Brain microvascular endothelial cell (primary cell): ENCODE measurements at regions not wholly inside any gene's neighbourhood (a gene's known extent, or its start where the extent isn't known, plus 50 kb on each side); places are given as distances from the start of the nearest gene placed in this dataset.

Experiments used
- DNase-seq: peaks from one replicate; pipeline ENCODE4 v3.0.0-alpha.2; 2020
- H3K27ac ChIP-seq: fragments of 250-450 bp; sonication (Bioruptor Pico); 2 replicates; pipeline ENCODE4 v1.5.1; 2020; ENCODE audit warnings: mild to moderate bottlenecking, moderate library complexity
- H3K27me3 ChIP-seq: fragments of 250-450 bp; sonication (Bioruptor Pico); replicated peaks from 2 replicates; pipeline ENCODE4 v1.5.1; 2020; ENCODE audit warnings: mild to moderate bottlenecking
- H3K36me3 ChIP-seq: fragments of 250-450 bp; sonication (Bioruptor Pico); replicated peaks from 2 replicates; pipeline ENCODE4 v1.5.1; 2020; ENCODE audit warnings: mild to moderate bottlenecking
- H3K4me3 ChIP-seq: 2 replicates; pipeline ENCODE4 v1.5.1; 2011; ENCODE audit warnings: low read depth, mild to moderate bottlenecking, control low read depth, low read length, moderate library complexity
- in situ Hi-C: cut with HindIII; loops from 2 replicates; pipeline ENCODE4 v1.10.0; 2017; ENCODE audit warnings: low sequenced_read_pairs, low pct_ligation_motif_present
- TF ChIP-seq, protein P1 (sequence below): IDR thresholded peaks from 2 replicates; pipeline ENCODE4 v1.5.1; 2011; ENCODE audit warnings: low read depth, mild to moderate bottlenecking, moderate library complexity, low read length, control low read depth, inconsistent platforms; ENCODE audit errors: missing control alignments

DNA sequence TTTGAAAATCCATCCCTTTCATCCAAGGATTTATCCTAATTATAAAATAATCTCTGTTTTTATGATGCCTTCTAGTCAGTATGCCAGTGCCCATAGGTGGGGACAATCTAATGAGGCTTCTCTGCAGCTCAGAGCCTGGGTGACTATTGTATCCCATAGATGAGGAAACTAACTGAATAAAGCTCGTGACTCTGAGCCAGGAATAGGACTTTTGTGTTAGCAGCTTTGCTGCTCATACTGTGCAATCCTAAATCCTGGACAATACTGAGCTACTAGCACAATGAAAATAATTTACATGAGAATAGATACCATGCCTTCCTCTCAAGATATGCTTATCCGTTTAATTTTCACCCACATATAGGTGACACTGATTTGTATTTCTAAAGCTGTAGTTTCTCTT, 443.0 kb downstream of the PLK2 start:
- DNase-seq, result no peak
- TF ChIP-seq, protein P1, sequence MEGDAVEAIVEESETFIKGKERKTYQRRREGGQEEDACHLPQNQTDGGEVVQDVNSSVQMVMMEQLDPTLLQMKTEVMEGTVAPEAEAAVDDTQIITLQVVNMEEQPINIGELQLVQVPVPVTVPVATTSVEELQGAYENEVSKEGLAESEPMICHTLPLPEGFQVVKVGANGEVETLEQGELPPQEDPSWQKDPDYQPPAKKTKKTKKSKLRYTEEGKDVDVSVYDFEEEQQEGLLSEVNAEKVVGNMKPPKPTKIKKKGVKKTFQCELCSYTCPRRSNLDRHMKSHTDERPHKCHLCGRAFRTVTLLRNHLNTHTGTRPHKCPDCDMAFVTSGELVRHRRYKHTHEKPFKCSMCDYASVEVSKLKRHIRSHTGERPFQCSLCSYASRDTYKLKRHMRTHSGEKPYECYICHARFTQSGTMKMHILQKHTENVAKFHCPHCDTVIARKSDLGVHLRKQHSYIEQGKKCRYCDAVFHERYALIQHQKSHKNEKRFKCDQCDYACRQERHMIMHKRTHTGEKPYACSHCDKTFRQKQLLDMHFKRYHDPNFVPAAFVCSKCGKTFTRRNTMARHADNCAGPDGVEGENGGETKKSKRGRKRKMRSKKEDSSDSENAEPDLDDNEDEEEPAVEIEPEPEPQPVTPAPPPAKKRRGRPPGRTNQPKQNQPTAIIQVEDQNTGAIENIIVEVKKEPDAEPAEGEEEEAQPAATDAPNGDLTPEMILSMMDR, result no peak
- Histone ChIP-seq H3K27ac (no peak overlapping the region), H3K27me3 (no peaks in the 10 kb centered on the region), H3K36me3 (no peaks in the 10 kb centered on the region), H3K4me3 (no peak overlapping the region)
- in situ Hi-C loops, result no loop called here

DNA sequence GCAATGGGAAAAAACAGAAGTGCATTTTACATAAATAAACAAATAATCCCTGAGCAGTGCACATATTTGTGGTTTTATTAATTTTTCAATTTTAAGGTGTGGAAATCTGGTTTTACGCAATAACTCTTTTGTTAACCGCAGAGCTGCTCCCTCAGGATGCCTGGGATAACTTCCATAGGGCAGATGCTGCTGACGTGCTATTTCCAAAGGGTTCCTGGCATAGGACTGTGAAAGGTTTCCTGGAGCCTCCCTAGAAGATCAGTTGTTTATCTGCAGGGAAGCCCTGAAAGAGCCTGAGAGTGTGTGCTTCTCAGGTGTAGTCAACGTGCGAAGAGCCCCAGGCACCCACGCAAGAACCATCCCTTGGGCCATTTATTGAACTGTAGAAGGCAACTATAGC, 443.5 kb downstream of the PLK2 start:
- TF ChIP-seq, protein P1, result no peak
- in situ Hi-C loops, result no loop called here
- H3K27ac ChIP-seq, result no peak overlapping the region
- no peak overlapping the region for H3K4me3 ChIP-seq
- H3K27me3 ChIP-seq, result no peaks in the 10 kb centered on the region
- H3K36me3 ChIP-seq, result no peaks in the 10 kb centered on the region
- no peak for DNase-seq

- Histone ChIP-seq H3K4me3 (no peak overlapping the region), H3K27me3 (no peaks in the 10 kb centered on the region), H3K27ac (no peak overlapping the region), H3K36me3 (no peaks in the 10 kb centered on the region)
- in situ Hi-C loops, result no loop called here
- no peak for DNase-seq
- TF ChIP-seq, protein P1, result no peak
These were observed 444.7 kb downstream of the PLK2 start for GRCh38 chr5:58015175-58015574.

DNA sequence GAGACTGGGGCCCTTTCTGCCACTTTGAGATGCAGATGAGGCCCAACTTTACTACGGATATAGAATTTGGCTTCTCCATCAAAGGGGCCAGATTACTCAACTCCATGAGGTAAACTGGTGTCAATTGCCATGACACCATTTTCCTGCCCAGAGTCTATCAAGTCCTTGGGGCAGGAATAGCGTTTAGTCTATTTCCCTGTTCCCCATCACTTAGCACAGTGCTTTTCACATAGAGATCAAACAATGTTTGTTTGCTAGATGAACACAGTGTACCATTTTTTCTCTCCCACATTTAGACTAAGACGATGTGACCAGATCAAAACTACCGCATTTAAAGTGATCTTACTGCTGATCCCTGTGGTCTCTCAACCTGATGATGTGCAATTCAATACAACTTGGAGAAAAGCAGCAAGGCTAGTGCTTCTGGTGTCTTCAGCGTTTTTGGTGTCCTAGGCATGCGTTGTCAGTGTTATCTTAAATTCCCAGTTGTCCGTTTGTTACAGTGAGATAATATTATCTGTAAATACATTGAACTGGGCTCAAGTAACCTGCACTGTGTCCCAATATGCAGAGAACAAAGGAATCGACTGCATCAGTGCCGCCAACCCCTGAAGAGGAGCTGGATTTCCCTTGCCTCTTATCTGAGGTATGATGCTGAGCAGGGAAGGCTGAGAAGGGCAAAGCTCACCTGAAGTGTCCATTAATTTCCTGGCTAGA, 446.2 kb downstream of the PLK2 start:
- in situ Hi-C loops, result no loop called here
- DNase-seq, result no peak
- H3K27me3 ChIP-seq, result no peaks in the 10 kb centered on the region
- TF ChIP-seq, protein P1, result no peak
- no peaks in the 10 kb centered on the region for H3K36me3 ChIP-seq
- no peak overlapping the region for H3K27ac ChIP-seq
- no peak overlapping the region for H3K4me3 ChIP-seq

- H3K4me3 ChIP-seq, result no peak overlapping the region
- TF ChIP-seq, protein P1, result no peak
- H3K27ac ChIP-seq, result no peak overlapping the region
- in situ Hi-C loops, result no loop called here
- no peaks in the 10 kb centered on the region for H3K27me3 ChIP-seq
- DNase-seq, result no peak
- no peaks in the 10 kb centered on the region for H3K36me3 ChIP-seq
These were observed 447.0 kb downstream of the PLK2 start for GRCh38 chr5:58012801-58013315.

DNA sequence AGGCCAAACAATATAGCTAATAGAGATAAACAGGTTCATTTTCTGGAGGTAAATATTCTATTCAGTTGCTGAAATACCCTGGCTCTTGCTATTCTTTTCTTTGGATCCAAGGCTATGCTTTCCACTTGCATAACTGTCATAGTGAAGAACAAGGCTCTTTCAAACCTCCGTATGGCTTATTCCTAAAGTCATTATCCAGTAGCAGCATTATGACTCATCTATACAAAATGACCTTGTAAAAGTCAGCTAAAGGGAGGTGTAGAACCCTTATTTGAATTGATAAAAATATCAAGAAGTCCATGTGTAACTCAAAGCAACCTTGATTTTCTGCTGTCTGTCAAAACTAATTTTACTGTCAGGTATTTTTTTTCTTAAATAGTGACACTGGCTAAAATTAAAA, 447.8 kb downstream of the PLK2 start:
- in situ Hi-C loops, result no loop called here
- Histone ChIP-seq H3K27me3 (no peaks in the 10 kb centered on the region), H3K4me3 (no peak overlapping the region), H3K36me3 (no peaks in the 10 kb centered on the region), H3K27ac (no peak overlapping the region)
- TF ChIP-seq, protein P1, result no peak
- DNase-seq, result no peak
